SK-N-SH (cell line): ENCODE measurements at regions not wholly inside any gene's neighbourhood (a gene's known extent, or its start where the extent isn't known, plus 50 kb on each side); places are given as distances from the start of the nearest gene placed in this dataset.

ENCODE experiments used
- CTCF ChIP-seq: fragments of 200-600 bp; sonication (generic); IDR thresholded peaks from 2 replicates; pipeline ENCODE4 v1.6.1; 2017; ENCODE audit warnings: antibody characterized with exemption, mild to moderate bottlenecking, moderate library complexity
- FOXM1 ChIP-seq: IDR thresholded peaks from 2 replicates; pipeline ENCODE4 v1.4.0; 2012; ENCODE audit warnings: low read depth, mild to moderate bottlenecking
- GABPA ChIP-seq: IDR thresholded peaks from 2 replicates; pipeline ENCODE4 v1.4.0; 2012; ENCODE audit warnings: low read depth, mild to moderate bottlenecking
- MAX ChIP-seq: IDR thresholded peaks from 2 replicates; pipeline ENCODE4 v1.4.0; 2012; ENCODE audit warnings: low read depth
- PBX3 ChIP-seq: IDR thresholded peaks from 2 replicates; pipeline ENCODE4; 2012
- POLR2AphosphoS5 ChIP-seq: IDR thresholded peaks from 2 replicates; pipeline ENCODE4 v1.6.1; 2012; ENCODE audit warnings: low read depth, low read length
- RAD21 ChIP-seq: IDR thresholded peaks from 2 replicates; pipeline ENCODE4 v1.6.1; 2012; ENCODE audit warnings: mild to moderate bottlenecking, low read length
- REST ChIP-seq: IDR thresholded peaks from 2 replicates; pipeline ENCODE4 v1.6.1; 2012; ENCODE audit warnings: mild to moderate bottlenecking, low read depth, low read length, moderate library complexity
- RFX5 ChIP-seq: IDR thresholded peaks from 2 replicates; pipeline ENCODE4 v1.6.1; 2012; ENCODE audit warnings: mild to moderate bottlenecking, improper control_type of control experiment, low read length
- SIN3A ChIP-seq: IDR thresholded peaks from 2 replicates; pipeline ENCODE4 v1.6.1; 2012; ENCODE audit warnings: low read depth, mild to moderate bottlenecking, low read length, moderate library complexity, borderline replicate concordance
- TAF1 ChIP-seq: IDR thresholded peaks from 2 replicates; pipeline ENCODE4 v1.6.1; 2012; ENCODE audit warnings: low read depth, mild to moderate bottlenecking, low read length, moderate library complexity, borderline replicate concordance
- USF2 ChIP-seq: fragments of 150-350 bp; IDR thresholded peaks from 2 replicates; pipeline ENCODE4 v1.6.1; 2017; ENCODE audit warnings: antibody characterized with exemption, low read length, low read depth, borderline replicate concordance
- ZBTB33 ChIP-seq: IDR thresholded peaks from 2 replicates; pipeline ENCODE4 v1.4.0; 2012; ENCODE audit warnings: low read depth, borderline replicate concordance

- TF ChIP-seq POLR2AphosphoS5: no peak
- no peak for TF ChIP-seq SIN3A
- TF ChIP-seq CTCF: no peak
- TF ChIP-seq ZBTB33: no peak
- TF ChIP-seq REST: no peak
- no peak for TF ChIP-seq FOXM1
- TF ChIP-seq RAD21: no peak
- TF ChIP-seq RFX5: no peak
- TF ChIP-seq PBX3: no peak
- no peak for TF ChIP-seq MAX
- TF ChIP-seq GABPA: no peak
- TF ChIP-seq USF2: no peak
- no peak for TF ChIP-seq TAF1
Measured at GRCh38 chr7:130944997-130945396, 211.0 kb upstream of the KLF14 start.
